Esophagus squamous epithelium (tissue), 5 donors: ENCODE measurements at regions not wholly inside any gene's neighbourhood (a gene's known extent, or its start where the extent isn't known, plus 50 kb on each side); places are given as distances from the start of the nearest gene placed in this dataset.

Experiments used
- DNase-seq: peaks from one replicate; lab custom pipeline; 2025; lab: John Stamatoyannopoulos, UW
- H3K27ac ChIP-seq, 4 donors: fragments of 200-600 bp; sonication (generic); one replicate each; pipeline ENCODE4 v1.5.1; 2016 to 2019; ENCODE audit warnings: mild to moderate bottlenecking in 1 of 4
- H3K27me3 ChIP-seq, 4 donors: fragments of 200-600 bp; sonication (generic); 1 replicate in 3 of 4; 2 replicates in 1 of 4; pipeline versions ENCODE4 v1.5.1 to v1.6.0; 2017 to 2021; ENCODE audit warnings: antibody characterized with exemption in 1 of 4
- H3K36me3 ChIP-seq, 3 donors: fragments of 200-600 bp; sonication (generic); one replicate each; pipeline ENCODE4 v1.5.1; 2016 to 2019
- H3K4me1 ChIP-seq, 3 donors: fragments of 200-600 bp; sonication (generic); one replicate each; pipeline ENCODE4 v1.5.1; 2017 to 2019
- H3K4me3 ChIP-seq, 4 donors: fragments of 200-600 bp; sonication (generic); 1 replicate in 3 of 4; 2 replicates in 1 of 4; pipeline ENCODE4 v1.5.1; 2016 to 2019; ENCODE audit warnings: mild to moderate bottlenecking in 2 of 4, moderate library complexity in 1 of 4
- H3K9me3 ChIP-seq, 3 donors: fragments of 200-600 bp; sonication (generic); one replicate each; pipeline ENCODE4 v1.5.1; 2016 to 2019
- POLR2A ChIP-seq, 4 donors: fragments of 450-650 bp; IDR thresholded peaks; one replicate each; pipeline ENCODE4 v1.6.1; 2017; ENCODE audit warnings: antibody characterized with exemption in 4 of 4, mild to moderate bottlenecking in 4 of 4, moderate library complexity in 3 of 4
- whole genome bisulfite sequencing, 2 donors: methylation state at CpG; one replicate each; pipeline ENCODE4 v1.1.5; 2018; 5-methylcytosine and 5-hydroxymethylcytosine counted together
- intact Hi-C: fragments of 100-400 bp; cut with DNase I; formaldehyde crosslinking; loops from one replicate; pipeline ENCODE4 v1.15.0; 2022
- TF ChIP-seq, protein P1 (sequence below), 6 experiments: fragments of 450-650 bp in 4 of 6; fragments of 200-600 bp in 2 of 6; sonication (generic) in 2 of 6; IDR thresholded peaks; one replicate each; pipeline ENCODE4 v1.5.1; 2016 to 2019; ENCODE audit warnings: antibody characterized with exemption in 6 of 6, mild to moderate bottlenecking in 4 of 6, moderate library complexity in 4 of 6
- donor health status: DM: yes; HTN: yes; CAD: no.

DNA sequence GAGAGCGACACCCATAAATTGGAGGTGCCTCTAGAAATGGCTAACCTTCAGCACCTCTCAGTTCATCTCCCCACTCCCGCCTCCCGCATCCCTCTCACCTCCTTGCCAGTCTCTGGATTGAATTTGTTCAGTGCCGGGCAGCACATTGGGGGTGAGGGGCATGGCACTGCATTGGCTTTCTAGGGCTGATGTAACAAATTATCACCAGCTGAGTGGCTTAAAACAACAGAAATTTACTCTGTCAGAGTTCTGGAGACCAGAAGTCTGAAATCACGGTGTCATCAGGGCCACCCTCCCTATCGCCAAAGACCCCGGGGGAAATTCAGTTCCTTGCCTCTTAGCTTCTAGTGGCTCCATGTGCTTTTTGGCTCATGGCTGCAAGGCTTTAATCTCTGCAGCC, 105.1 kb upstream of the RBPJ start:
- 85 to 100% methylated on average over 4 to 7 of the region's 7 CpGs for WGBS, 2 donors

DNA sequence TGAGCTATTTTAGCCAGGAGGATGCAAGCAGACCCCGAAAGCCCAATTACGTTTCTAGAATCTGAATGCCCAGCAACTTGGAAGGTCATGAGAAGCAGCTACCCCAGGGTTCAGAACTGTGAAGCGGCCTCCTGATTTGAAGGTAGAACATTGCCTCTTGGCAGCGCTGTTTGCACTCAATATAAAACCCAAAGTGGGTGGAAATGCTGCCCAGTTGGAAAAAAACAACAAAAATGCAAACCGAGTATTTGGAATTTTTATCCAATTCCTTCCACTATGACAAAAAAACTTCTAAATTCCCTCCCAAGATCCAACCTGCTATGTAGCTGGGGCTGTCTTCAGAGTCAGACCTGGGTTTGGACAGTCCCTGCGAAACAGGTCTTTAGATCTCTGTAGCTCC, 103.3 kb upstream of the RBPJ start:
- Histone ChIP-seq H3K4me3 (no peak overlapping the region), H3K36me3 (no peaks in the 10 kb centered on the region), H3K4me1 (peaks cover 0 to 12% (median 0%) of the 10 kb centered on the region in 3 donors), H3K27ac (peak overlapping the region in 3 of 4 donors; percentile 14 to 64 (median 64)), H3K27me3 (peaks cover 0 to 21% (median 0%) of the 10 kb centered on the region in 4 donors), H3K9me3 (no peaks in the 10 kb centered on the region)
- no peak for TF ChIP-seq POLR2A (IDR thresholded peaks at IDR 0.05)
- TF ChIP-seq, protein P1, sequence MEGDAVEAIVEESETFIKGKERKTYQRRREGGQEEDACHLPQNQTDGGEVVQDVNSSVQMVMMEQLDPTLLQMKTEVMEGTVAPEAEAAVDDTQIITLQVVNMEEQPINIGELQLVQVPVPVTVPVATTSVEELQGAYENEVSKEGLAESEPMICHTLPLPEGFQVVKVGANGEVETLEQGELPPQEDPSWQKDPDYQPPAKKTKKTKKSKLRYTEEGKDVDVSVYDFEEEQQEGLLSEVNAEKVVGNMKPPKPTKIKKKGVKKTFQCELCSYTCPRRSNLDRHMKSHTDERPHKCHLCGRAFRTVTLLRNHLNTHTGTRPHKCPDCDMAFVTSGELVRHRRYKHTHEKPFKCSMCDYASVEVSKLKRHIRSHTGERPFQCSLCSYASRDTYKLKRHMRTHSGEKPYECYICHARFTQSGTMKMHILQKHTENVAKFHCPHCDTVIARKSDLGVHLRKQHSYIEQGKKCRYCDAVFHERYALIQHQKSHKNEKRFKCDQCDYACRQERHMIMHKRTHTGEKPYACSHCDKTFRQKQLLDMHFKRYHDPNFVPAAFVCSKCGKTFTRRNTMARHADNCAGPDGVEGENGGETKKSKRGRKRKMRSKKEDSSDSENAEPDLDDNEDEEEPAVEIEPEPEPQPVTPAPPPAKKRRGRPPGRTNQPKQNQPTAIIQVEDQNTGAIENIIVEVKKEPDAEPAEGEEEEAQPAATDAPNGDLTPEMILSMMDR (IDR thresholded peaks at IDR 0.05) = no peak
- 81 to 95% methylated on average over 5 of the region's 6 CpGs for WGBS, 2 donors
- intact Hi-C loops = no loop called here
- DNase-seq = no peak

More for the DNA sequence above, 105.1 kb upstream of the RBPJ start:
- intact Hi-C loops = no loop called here
- no peaks in the 10 kb centered on the region for H3K9me3 ChIP-seq
- TF ChIP-seq, protein P1 (IDR thresholded peaks at IDR 0.05) = no peak
- TF ChIP-seq POLR2A (IDR thresholded peaks at IDR 0.05) = no peak
- peaks cover 0 to 22% (median 0%) of the 10 kb centered on the region in 4 donors for H3K27me3 ChIP-seq
- H3K27ac ChIP-seq = no peak overlapping the region
- no peak for DNase-seq
- no peaks in the 10 kb centered on the region for H3K36me3 ChIP-seq
- H3K4me3 ChIP-seq = no peak overlapping the region
- H3K4me1 ChIP-seq = peaks cover 0 to 12% (median 0%) of the 10 kb centered on the region in 3 donors

DNA sequence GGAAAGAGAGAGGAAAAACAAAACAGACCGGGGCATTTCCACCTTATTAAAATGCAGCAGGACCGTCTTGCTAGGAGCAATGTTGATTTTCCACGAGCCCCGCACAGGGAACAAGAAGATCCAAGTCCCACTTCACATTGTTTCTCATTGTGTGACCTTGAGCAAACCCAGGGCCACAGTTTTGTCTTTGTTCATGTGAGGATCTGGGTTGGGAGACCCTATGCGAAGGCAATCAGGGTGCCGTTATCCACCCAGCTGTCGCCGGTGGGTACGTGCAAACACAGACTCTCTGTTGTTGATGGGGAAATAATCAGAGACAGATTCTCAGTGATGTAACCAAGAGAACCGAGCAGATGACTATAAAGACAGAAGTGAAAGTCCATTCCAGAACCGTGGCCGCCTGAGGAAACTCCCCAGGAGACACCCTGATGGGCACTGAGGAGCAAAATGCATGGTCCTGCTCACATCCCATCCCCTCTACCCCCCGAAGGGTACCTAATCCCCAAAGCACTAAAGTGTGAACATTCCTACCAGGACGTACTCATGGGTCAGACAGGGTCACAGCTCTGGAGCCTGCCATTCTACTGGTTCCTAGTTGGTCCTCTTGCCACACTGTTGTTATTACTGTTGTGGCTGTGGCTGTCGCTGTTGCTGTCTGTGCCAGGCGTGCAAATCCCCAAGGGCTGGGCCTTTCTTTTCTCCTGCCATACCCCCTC, 102.7 kb upstream of the RBPJ start:
- H3K4me1 ChIP-seq = peaks cover 0 to 12% (median 0%) of the 10 kb centered on the region in 3 donors
- TF ChIP-seq, protein P1 (IDR thresholded peaks at IDR 0.05) = no peak
- TF ChIP-seq POLR2A (IDR thresholded peaks at IDR 0.05) = peak in 1 of 4 donors; percentile 7
- no peaks in the 10 kb centered on the region for H3K36me3 ChIP-seq
- intact Hi-C loops = no loop called here
- 61 to 75% methylated on average over 12 to 16 of the region's 16 CpGs for WGBS, 2 donors
- H3K27me3 ChIP-seq = peaks cover 0 to 15% (median 0%) of the 10 kb centered on the region in 4 donors
- DNase-seq = no peak
- H3K9me3 ChIP-seq = no peaks in the 10 kb centered on the region
- H3K4me3 ChIP-seq = peak overlapping the region in 1 of 4 donors; percentile 21
- H3K27ac ChIP-seq = peak overlapping the region; percentile 14 to 64 (median 40)

DNA sequence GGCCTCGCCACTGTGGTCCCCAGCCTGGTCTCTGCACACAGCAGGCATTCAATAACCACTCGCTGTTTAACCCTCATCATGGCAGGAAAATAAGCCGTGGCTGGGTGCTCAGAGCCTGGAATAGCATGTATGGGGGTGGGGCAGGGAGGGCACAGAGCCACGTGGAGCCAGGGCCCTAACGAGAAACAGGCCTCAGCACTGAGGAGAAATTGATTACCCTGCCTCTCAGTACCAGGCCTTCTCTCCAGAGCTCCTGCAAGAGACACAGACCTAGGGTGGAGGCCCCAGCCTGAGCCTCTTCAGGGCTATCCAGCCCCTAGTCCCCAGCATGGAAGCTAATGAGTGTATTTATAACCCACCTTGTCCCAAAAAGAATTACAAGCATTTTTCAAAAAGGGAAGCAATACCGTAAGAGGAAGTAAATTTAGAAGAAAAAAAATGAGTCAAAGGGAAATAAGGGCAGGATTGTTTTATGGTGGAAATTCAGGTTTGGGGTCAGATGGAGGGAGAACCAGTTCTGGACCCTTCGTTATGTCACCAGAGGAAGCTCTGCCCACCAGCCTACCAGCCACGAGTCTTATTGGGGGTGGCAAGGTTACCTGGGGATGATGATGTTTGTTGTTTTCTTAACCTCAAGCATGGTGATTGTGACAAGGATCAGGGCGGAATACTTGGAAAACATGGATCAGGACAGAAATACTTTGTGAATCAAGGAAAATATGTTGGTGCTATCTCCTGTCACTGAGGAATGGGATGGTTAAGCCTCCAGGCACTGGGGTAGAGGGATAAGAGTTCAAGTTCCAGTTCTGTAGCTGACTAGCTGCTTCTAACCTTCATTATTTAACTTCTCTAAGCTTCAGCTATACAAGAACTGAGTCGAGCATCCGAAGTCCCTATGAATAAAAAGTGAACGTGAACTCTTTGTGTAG, 101.9 kb upstream of the RBPJ start:
- peaks cover 0 to 12% (median 0%) of the 10 kb centered on the region in 3 donors for H3K4me1 ChIP-seq
- H3K4me3 ChIP-seq = no peak overlapping the region
- no peaks in the 10 kb centered on the region for H3K9me3 ChIP-seq
- peaks cover 0 to 7% (median 0%) of the 10 kb centered on the region in 4 donors for H3K27me3 ChIP-seq
- H3K27ac ChIP-seq = peak overlapping the region; percentile 14 to 64 (median 40)
- intact Hi-C loops = no loop called here
- WGBS, 2 donors = 72 to 73% methylated on average over 9 to 11 of the region's 12 CpGs
- DNase-seq = no peak
- TF ChIP-seq, protein P1 (IDR thresholded peaks at IDR 0.05) = no peak
- TF ChIP-seq POLR2A (IDR thresholded peaks at IDR 0.05) = no peak
- no peaks in the 10 kb centered on the region for H3K36me3 ChIP-seq
